HG02981 (cell line): ENCODE measurements at regions not wholly inside any gene's neighbourhood (a gene's known extent, or its start where the extent isn't known, plus 50 kb on each side); places are given as distances from the start of the nearest gene placed in this dataset.
"Not testable (repeated sequence)": the region's sequence is repeated elsewhere in the genome, so short reads cannot be mapped to it uniquely, and the experiment has no call there.

Experiments
- ATAC-seq: cut with Tn5 transposase; IDR thresholded peaks from one replicate; pipeline ENCODE4 v1.9.1; 2021; ENCODE audit warnings: mild to moderate bottlenecking, moderate library complexity; ENCODE audit not compliant: unreplicated experiment

GRCh38 chr2:42978887-42979415, 186.6 kb upstream of the HAAO start:
- ATAC-seq = no peak

GRCh38 chr2:42978175-42978886, 185.9 kb upstream of the HAAO start:
- no peak for ATAC-seq

DNA sequence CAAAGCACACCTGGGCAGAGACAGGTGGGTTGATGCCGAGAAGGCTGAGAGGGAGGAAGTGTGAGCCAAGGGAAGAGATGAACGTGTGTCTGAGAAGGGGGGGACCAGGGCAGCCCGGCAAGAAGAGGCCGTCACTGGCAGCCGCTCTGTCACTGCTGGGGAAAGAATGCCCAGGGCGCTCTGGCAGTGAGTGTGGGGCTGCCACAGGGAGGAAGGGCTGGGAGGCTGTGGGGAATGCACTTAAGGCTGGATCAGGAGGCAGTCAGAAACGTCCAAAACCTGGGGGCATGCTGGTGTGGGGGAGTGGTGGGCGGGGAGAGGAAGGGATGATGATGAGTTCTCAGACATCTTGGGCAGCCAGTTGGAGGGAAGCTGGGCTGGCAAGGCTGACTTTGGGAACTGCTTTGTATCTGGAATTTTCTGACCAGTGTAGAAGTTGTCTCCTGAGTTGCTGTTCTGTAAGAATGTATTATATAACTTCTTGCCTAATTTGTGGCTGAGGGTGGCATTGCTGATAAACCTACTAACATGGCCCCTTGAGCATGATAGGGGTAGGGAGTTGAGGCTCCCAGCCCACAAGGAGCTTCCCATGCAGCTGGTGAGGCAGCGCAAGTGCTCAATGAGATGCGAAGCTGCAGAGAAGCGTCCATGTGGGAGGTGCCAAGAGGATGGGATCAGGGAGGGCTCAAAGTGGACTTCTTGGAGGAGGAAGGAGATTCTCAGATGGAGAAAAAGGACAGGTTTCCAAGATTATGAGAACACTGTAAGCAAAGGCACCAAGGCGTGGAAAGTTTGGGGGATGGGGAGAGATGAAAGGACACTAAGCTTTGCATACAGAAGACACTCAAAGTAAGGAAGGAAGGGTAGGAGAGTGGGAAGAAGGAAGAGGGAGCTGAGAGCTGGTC, 185.1 kb upstream of the HAAO start:
- no peak for ATAC-seq

- ATAC-seq = no peak
Measured at GRCh38 chr2:42976351-42976750, 184.0 kb upstream of the HAAO start.

DNA sequence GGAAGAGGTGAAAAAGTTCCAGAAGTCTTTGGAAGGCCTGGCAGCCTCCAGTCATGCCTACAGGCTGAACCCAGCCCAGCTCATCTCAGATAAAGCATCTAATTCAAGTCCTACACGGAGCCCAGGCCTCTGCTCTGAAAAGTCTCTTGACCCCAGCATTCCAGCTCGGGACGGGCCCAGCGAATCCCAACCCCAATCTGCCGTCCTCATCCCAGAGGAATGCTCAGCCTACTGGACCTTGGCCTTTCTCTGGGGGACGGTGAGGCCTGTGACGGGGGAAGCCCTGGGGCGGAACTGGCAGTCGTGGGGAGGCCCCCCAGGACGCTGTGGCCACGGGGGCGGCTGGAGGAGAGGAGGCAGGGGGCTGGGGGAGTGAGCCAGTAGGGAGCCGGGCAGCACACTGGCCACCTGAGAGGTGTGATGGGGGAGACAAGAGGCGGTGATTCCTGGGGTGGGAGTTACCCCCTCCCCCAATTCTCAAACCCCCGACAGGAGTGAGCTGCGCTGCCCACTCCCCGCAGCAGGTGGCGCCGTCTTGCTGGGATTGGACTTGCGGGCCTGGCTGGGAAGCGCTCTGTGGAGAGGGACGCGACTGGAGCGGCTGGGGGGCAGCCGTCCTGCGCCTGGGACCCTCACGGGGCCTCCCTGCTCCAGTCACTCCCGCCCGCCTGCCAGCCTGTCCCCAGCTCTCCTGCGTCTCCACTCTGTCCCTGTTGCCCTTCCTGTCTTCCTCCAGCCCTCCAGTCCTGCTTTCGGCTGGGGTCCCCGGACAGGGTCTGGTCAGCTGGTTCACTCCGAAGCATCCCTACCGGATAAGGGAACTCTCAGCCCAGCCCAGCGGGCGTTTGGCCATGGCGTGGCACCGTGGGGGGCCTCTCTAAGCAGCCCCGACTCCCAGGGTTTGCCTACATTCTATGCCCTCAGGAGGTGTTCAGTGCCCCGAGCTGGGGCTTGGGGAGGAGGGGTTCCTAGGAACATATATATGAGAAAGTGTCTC, 182.6 kb upstream of the HAAO start:
- no peak for ATAC-seq

GRCh38 chr2:42974169-42974720, 181.9 kb upstream of the HAAO start:
- no peak for ATAC-seq

DNA sequence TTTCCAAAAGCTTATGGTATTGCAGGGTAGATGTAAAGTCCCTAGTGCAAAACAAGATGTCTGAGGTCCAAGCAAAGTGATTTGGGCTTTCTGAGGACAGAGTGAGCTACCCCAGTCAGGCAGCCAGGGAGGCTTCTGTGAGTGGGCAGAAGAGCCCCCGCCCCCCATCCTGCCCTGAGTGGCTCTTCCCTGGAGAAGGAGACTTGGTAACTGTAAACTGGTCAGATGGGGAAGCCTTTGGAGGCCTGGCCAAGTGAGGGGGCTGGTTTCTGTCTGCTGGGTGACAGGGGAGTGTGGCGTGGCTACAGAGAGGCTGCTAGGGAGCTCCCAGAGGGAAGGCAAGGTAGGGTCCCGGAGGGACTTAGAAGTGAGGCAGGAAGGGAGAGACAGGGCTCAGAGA, 181.3 kb upstream of the HAAO start:
- ATAC-seq = no peak

DNA sequence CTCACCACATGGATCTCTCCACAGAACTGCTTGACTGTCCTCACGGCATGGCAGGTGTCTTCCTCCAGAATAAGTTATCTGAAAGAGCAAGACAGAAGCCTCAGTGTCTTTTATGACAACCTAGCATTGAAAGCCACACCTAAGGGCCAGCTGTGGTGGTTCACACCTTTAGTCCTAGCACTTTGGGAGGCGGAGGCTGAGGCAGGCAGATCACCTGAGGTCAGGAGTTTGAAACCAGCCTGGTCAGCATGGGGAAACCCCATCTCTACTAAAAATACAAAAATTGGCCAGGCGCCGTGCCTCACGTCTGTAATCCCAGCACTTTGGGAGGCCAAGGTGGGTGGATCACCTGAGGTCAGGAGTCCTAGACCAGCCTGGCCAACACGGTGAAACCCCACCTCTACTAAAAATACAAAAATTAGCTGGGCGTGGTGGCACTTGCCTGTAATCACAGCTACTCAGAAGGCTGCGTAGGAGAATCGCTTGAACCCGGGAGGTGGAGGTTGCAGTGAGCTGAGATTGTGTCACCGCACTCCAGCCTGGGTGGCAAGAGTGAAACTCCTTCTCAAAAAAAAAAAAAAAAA, 180.6 kb upstream of the HAAO start:
- ATAC-seq = not testable (repeated sequence)

GRCh38 chr2:42971947-42972736, 179.8 kb upstream of the HAAO start:
- ATAC-seq = no peak

GRCh38 chr2:42971381-42971780, 179.0 kb upstream of the HAAO start:
- no peak for ATAC-seq

GRCh38 chr2:42970151-42970550, 177.8 kb upstream of the HAAO start:
- no peak for ATAC-seq

GRCh38 chr2:42969231-42970150, 177.1 kb upstream of the HAAO start:
- no peak for ATAC-seq

DNA sequence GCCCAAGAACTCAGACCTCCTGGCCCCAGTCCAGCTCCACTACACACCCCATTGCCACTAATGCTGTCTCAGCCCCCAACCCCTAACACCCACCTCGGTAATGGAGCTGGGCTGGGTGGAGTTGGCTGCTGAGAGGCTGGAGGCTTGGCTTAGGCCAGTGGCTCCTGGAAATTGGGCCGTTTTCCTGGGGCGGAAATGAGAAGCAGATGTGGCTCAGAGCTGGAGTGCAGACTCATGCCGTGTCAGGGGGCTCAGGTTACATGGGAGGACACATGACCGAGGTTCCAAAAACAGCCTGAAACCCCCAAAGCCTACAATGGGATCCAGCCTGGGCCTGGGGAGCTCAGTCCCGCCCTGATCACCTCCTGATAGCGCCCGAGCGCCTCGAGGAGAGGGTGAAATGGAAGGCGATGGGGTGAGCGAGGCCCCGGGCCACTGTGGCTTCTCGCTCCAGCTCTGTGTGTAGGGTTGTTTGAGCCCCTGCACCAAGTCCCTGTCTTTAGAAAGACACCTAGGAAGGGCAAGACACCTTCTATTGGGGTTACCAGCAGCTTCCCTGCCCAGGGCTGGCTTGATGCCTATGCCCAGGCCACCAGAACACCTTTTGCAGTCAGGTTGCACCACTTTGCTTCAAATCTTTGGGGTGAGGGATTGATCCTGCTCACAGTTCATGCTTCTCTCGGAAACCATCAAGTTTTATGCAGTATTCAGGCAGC, 175.7 kb upstream of the HAAO start:
- ATAC-seq = no peak

DNA sequence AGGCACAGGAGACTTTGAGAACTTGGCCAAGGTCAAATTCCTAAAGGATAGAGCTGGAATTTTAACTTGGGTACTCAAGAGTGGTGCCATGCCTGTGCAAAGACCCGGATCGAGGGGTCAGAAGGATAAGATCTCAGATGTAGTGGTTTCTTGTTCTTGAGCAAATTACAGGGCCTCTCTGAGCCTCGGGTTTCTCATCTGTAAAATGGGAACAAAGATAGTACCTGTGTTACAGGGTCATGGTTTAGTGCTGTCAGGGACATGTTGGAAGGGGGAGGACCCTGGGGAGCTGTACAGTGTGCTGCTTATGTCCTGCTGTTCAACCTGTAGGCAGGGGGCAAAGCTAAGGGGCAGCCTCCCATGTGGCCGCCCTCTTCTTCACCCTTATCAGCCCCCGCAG, 173.5 kb upstream of the HAAO start:
- no peak for ATAC-seq

- no peak for ATAC-seq
Measured at GRCh38 chr2:42965196-42965595, 172.8 kb upstream of the HAAO start.

DNA sequence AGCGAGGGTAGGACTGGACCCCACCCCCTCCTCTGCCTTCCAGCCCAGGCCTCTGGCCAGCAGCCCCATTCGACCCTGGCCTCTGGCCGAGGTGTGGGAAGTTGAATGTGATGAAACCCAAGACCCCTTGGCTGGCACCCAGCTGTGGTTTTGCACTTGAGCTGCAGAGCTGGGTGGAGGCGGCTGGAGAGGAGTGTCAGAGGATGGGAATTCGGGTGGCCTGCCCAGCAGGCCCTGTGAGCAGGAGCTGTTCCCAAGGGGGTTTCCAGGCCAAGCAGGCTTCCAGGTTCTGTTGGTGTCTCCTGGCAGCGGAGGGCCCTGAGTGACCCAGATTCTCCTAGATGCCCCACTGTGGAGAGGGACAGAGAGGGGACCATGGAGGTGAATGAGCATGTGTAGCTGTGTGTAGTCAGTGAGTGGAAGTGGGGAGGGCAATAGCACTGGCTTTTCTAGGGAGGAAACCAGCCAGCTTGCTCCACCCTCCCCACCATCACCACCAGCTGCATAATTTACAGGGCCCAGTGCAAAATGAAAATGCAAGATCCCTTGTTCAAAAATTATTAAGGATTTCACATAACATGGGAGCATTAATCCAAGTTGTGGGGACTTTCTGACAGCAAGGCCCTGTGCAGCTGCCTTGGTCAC, 172.2 kb upstream of the HAAO start:
- ATAC-seq = no peak

- no peak for ATAC-seq
Measured at GRCh38 chr2:42963452-42964068, 171.2 kb upstream of the HAAO start.
